ENCODE measurements at regions not wholly inside any gene's neighbourhood (a gene's known extent, or its start where the extent isn't known, plus 50 kb on each side); places are given as distances from the start of the nearest gene placed in this dataset.

DNA sequence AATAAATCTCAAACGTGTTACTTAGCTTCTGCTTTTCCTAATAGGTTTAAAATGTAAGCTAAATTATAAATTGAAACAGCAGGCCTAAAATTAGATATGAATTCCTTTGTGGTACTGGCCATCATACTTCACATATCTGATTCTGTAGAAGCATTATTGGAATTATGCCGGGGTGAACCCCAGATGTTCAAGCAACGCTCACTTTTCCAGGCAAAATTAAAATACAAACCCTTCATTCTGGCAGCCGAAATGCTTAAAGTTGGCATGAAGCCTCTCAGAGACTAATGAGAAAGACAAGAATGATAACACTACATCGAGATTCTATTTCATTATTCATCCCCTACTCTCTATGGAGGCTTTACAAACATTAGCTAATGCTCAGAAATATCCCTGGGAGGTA is 1352.7 kb upstream of the ADGRL2 start:
- DNase-seq = no peak

DNA sequence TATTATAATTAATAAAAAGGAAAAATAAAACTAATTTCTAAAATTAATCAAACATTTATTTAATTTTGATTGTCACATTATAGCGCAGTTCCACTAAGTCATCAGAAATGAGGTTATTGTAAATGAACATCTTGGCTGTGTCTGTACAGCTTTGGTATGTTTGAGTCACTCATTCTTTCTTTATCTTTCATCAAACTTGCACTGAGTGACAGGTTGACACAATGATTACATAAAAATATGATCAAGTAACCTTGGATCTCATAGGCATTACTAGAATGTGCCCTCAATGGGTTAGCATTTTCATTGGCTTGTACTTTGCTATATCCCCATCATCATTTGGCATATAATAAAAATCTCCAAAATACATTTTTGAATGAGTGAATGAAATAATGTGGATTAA is 1353.2 kb upstream of the ADGRL2 start:
- no peak for DNase-seq

DNA sequence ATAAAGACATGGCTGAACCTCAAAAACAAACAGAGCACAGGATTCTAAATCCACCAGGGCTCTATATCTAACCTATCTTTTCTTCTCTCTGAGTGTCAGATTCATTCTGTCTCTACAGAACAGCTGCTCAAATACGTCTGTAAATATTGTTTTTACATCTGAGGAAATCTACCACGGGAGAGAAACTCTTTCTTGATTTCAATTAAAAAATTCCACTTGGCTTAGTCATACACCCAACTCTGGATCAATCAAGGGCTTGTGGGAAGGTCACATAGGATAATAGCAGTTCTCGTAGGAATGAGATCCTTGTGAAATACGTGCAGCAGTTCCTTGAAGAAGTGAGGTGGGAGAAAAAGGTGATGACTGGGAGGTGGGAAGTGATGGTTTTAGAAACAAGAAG is 1355.7 kb upstream of the ADGRL2 start:
- DNase-seq = no peak

DNA sequence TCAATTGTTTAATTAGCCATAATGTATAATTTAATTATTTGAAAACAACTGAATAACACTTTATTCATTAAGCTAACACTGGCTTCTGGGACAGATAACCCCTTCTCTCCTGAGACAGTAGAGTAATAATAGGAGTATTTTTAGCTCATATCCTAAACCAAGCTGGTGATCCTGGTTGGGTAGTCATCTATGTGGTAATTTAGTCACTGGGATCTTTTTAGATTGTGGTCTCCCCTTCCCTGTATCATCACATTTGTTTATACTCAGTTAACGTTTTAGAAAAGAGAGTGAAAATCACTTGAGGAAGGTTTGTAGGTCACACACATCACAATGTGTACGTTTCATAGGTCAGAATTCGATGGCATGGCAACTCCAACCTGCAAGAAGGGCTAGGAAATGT is 1356.6 kb upstream of the ADGRL2 start:
- no peak for DNase-seq

DNA sequence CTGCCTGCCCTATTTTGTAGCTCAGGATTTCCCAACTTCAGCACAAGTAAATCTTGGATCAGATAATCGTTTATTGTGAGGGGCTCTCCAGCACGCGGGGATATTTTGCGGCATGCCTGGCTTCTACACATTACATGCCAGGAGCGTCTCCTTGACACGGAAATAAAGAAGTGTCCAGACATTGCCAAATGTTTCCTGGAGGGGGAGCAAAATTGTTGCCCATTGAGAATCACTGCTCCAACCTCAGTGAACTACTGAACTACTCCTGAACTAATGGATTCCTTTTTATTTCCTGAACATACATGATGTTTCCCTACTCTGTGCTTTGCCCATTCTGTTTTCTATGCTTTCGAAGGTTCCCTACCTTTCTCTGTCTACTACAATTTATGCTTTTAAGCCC is 1359.1 kb upstream of the ADGRL2 start:
- DNase-seq = no peak

DNA sequence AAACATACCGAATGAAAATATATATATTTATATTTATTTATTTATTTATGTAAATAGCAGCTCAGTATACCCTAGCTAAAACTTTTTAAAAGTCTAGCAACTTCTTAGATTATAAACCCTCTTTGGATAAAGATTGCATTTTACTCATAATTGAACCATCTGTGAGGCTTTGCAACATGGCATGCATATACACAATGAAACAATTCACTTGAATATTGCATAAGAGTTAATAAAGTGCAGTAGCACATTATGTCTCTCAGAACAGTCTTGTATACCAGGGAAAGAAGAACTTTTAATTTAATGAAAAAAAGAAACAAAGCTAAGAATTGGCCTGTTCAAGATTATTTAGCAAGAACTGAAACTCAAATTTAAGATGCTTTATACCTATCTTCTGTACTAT is 1363.9 kb upstream of the ADGRL2 start:
- no peak for DNase-seq

DNA sequence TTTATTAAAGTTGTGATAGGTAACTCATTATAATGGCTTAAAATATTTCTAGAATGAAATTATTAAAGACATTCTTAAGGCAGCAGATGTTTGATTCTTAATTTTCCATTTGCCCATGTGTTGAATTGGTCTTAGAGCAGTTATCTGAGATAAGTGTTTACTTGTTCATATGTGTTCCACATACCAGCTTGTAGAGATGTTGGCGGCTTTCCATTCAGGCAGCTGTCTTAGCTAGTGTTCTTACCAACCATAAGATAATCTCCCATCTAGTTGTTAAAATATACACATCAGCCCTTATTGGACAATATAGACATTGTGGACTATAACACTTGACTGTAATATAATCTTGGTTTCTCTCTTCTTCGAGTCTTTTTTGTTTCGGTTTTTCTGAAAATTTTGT is 1372.9 kb upstream of the ADGRL2 start:
- no peak for DNase-seq

DNA sequence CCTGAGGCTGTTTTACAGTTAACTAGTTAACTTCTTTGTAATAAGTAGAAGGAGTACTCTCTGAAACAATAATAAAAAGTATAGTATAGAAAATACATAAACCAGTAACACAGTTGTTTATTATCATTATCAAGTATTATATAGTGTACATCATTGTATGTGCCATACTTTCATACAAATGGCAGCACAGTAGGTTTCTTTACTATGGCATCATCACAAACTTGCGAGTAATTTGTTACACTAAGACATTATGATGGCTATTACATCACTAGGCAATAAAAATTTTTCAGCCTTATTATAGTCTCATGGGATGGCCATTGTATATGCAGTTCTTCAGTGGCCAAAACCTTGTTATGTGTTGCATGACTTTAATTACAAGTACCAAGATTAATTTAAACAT is 1376.5 kb upstream of the ADGRL2 start:
- DNase-seq = no peak

DNA sequence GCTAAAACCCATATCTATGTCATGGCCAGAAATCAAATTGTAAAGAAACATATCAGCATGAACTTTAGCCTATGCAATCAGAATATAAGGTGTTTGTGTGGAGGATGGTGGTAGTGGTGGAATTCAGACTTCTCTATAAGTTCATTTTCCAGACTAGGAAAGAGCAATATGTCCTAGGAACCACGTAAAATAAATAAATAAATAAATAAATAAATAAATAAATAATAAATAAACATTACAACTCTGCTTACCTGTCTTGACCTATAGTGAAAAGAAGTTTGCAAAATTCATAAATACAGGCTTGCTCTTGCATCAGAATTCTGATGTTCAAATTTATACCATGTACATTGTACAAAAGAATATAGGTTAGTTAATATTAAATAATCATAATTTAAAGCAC is 1382.6 kb upstream of the ADGRL2 start:
- DNase-seq = no peak

DNA sequence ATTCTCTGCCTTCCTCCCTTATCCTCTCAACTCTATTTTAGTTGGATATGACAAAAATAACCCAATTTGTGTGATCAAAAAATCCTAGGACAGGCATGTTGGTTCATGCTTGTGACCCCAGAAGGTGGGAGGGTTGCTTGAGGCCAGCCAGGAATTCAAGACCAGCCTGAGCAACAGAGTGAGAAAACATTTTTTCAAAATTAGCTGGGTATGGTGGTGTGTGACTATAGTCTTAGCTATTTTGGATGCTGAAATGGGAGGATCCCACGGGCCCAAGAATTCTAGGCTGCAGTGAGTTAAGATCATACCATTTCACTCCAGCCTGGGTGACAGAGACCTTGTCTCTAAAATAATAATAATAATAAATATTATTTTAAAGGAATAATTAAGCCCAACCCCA is 1383.1 kb upstream of the ADGRL2 start:
- DNase-seq = no peak

DNA sequence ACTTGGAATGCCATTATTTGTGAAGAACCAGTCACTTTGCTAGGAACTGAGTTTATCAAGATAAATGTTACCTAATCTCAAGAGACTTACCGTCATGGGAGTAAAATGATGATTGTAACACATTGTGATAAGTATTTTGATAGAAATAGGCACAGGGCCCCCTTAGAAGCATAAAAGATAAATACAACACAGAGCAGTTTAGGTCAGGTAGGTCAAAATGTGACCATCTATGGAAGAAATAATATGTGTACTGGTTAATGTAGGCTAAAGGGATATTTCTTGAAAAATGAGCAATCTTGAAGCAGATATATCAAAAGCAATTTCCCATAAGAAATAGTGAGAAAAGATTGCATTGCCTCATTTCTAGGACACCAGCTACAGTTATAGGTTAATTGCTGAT is 1386.8 kb upstream of the ADGRL2 start:
- DNase-seq = no peak

DNA sequence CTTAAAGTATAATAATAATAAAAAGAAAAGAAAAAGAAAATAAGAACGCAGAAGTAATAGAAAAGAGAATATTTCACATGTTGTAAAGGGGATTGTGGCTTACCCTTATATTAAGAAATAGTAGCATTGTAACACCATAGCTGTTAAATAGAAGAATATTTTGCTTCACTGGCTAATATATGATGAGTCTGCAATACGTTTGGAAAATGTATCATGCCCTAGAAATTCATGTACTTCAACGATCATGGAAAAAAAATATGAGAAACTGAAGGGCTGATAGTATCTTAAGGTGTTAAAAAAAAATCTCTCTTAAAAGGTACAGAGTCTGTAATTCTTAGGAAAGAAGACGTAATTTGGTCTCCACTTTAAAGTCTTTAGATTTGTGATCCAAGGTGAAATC is 1390.5 kb upstream of the ADGRL2 start:
- DNase-seq = no peak

DNA sequence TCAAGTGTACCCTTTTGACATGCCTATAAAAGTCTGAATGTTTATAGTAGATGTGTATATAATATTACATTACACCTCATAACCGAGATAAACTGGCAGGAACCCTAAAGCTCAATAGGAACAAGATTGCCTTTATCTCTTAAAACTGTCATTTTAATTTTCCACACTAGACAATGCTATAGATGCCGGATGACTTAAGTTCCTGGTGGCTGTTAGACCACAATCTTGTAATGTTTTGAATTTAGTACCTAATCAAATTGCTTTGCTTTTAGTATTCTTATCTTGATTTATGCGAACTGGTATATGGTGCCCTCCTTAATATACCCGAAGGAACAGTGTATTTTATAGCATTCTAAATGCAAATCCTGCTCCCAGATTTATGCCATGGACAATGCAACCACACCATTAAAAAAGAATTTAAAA is 1397.0 kb upstream of the ADGRL4 start:
- DNase-seq = no peak

DNA sequence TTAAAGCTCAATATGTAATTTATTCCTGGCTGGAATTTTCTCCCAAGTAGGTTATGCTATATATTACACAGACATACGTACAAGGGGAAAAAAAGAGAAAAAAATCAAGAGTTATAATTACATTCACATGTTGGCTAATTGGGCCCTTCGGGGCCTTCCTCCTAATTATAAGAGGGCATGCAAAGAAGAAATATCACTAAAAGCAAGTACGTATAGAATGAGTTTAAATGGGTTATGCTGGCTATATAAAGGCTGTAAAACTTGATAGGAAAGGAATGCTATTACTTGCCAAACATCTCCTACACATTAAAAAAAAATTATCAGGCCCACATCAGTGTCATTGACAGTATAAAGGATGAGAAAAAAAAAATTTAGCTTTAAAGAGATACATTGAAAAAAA is 1396.1 kb upstream of the ADGRL4 start:
- DNase-seq = no peak

DNA sequence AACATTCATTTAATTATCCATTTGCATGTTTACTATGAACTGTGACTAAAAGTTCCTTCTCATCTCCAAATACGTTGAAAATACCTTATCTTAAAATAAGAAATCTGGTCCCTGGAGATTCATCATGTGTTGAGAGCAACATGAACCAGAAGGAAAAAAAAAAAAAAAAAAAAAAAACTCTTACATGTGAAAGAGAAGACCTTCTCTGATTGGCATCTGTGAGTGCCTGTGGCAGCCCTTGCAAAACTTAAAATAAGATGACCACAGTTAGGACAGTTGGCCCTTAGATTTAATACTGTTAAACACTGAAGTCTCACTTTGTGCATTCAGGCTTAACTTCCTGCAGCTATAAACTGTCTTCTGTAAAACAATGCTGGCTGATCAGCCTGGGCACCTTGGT is 1395.2 kb upstream of the ADGRL4 start:
- no peak for DNase-seq

DNA sequence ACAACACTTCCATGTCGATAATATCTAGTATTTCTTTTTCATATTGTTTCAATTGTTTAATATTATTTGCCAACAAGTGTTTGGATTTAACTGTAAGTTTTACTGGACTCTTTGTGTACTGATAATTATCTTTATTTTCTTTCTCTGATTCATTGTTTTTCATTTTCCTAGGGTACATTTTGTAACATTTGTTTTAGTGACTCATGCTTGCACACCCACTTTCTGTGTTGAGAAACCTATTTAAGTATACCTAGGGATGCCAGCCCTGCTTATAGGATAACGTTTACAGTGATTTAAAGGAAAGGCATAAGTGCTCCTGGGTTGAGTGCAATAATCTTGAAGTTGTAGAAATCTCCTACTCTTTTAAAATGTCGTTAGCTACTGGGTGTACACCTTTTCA is 1386.0 kb upstream of the ADGRL4 start:
- DNase-seq = peak in 1 of 2 donors; percentile 1

DNA sequence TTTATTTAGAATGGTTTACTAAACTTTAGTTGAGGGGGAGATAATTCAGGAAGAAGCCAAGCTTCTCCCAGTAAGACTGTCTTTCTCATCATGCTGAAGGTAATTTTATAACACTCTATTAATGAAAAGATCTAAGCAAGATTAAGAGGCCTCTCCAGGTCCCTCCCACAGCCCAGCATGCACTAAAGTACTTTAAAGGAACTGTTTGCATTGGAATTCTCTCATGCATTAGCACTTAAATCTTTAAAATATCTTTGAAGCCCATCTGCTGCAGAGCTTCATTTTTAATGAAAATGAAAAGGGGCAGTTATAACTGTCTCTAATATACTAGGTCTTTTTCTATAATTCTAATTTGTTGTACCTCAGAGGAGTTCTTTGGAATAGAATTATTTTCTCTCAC is 1379.1 kb upstream of the ADGRL4 start:
- no peak for DNase-seq

DNA sequence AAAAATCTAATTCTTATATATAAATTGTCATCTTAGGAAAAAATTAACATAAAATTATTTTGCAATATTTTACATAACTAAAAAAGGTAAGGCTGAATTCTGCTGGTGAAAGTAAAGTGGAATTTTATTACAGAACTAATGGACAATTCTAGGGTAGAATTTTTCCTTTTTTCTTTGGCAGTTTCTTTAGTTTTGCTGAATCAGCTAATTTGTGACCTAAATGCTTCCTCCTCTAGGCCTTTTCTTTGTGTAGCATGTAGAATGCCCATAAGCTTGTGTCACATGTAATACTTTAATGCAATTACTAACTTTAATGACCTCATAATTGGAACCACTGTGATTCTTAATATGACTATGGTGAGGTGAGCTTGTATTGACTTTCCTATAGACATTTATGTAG is 1378.4 kb upstream of the ADGRL4 start:
- DNase-seq = no peak

DNA sequence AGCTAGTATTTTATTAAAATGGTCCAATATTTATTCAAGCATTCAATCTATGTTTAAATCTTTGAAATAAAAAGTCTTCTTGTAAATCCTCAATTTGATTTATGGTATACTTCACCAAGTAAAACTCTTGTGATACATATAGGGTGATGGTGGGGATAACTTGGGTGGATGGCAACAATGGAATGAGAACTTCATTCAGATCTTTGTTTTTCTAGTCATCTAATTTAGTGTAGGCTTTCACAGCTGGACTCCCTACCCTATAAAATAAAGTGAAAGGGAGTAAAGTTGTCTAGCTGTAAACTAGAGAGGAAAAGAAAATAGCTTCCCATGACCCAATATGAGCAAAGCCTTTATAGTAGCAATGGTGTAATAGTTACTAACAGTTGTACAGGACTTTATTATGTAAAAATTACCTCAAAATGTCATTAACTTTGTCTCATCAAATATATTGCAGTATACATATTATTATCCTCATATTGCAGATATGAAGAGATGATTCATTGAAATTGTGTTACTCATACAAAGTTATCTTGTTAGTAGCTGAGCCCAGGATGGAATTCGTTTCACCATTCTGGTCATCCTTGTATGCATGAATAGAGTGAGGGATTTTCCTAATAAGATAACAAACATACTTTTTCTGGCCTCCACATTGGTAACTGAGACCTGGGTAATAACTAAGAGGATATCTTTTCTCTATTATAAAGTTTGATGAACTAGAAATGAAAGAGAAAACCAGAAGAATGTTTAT is 1377.7 kb upstream of the ADGRL4 start:
- DNase-seq = no peak

DNA sequence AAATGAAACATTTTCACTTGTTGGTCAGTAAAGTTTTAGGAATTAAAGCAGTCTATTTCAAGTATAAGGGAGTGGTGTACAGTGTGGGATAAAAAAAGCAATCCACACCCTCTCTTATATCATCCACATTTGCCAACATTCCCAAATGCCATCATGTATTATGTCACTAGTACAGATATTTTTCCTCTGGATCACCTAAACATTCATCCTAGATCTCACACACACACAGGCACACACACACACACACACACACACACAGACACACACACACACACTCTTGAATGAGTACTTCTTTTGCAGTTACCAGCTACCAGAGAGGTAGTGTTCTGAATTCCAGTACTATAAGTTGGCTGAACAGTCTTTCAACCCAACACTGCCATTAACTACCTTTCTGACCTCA is 1369.1 kb upstream of the ADGRL4 start:
- no peak for DNase-seq

DNA sequence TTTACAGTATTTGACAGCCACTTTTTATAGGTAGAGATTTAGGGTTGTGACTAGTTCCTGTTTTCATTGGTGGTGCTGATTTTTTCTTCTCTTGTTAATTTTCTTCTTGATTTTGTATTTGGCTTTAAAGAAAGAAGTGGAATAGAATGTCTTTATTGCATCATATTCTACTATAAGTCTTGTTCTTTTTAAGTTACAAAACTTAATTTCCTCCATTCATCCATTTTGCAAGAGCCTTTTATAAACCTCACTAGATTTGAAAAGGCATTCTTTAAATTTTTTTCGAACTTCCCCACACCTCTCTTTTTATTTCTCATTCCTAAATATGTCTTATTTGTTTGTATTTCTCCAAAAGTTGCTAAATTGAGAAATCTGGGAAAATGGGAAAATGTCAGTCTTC is 1368.6 kb upstream of the ADGRL4 start:
- no peak for DNase-seq

DNA sequence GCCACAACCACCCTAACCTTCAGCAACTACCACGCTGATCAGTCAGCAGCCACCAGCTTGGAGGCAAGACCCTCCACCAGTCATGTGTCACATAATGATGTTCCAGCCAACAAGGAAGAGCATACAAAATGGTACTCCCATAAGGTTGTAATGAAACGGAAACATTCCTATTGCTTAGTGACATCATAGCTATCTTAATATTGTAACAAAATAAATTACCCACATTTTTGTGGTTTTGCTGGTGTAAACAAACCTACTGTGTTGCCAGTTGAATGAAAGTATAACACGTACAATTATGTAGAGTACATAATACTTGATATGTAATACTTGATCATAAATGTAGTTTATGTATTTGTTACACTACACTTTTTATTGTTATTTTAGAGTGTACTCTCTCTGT is 1363.2 kb upstream of the ADGRL4 start:
- no peak for DNase-seq

DNA sequence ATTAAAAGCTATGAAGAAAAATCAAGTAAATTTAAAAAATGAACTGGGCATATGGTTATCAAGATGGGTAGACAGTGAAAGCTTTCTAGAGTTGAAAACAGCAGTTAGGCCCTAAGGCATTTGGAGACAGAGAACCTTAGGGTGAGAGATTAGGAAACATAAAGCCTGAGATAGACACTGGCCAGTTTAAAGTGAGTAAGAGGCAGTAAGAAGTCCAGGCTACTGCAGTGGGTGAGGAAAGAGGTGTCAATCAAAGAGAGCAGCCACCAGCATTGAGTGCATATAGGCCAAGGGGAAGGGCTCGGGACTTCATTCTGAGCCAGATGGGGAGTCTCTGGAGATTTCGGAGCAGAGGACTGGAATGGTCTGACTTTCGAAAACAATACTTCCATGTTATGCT is 1360.5 kb upstream of the ADGRL4 start:
- no peak for DNase-seq

DNA sequence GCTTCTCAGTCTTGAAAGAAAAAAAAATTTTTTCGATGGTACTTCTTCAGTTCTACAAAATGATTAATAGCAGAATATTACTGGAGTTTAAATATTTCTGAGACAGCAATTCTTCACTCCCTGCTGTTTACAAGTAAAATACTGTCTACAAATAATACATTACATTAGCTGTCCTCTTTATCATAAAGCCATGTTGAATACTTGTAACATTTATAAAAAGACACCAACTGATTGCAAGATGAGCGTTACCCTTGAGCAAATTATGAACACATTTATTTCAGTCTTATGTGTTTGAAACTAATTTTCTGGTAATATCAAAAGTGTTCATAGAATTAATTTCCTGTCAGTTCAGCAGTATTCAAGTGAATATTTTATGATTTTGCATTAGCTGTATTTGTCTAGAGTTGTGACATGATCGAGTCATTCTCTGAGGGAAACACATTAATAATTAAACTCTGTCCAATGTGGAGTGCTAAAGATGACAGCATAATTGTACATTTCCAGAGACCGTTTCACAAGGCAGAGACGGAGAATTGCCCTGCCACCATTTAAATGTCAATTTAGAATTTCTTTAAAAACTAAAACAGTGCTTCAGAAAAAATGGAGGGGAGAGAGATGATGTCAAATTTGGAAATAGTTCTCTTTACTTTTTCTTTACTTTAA is 1359.0 kb upstream of the ADGRL4 start:
- no peak for DNase-seq
